ENCODE measurements at regions not wholly inside any gene's neighbourhood (a gene's known extent, or its start where the extent isn't known, plus 50 kb on each side); places are given as distances from the start of the nearest gene placed in this dataset.

- no peak for TF ChIP-seq CTCF (IDR thresholded peaks at IDR 0.05; ENCODE audit: insufficient read depth, low read depth, low read length)
- no peak for TF ChIP-seq EZH2 (IDR thresholded peaks at IDR 0.05; ENCODE audit: insufficient read depth, low read length)
These were observed 284.2 kb downstream of the ADAMTS20 start for GRCh38 chr12:43267818-43268217.
